IPS-20b (cell line): ENCODE measurements at regions not wholly inside any gene's neighbourhood (a gene's known extent, or its start where the extent isn't known, plus 50 kb on each side); places are given as distances from the start of the nearest gene placed in this dataset.

Source experiments
- H3K27ac ChIP-seq: one replicate; pipeline ENCODE4 v1.5.1; 2013; ENCODE audit warnings: low read length
- H3K27me3 ChIP-seq: 2 replicates; pipeline ENCODE4 v1.6.1; 2013; ENCODE audit warnings: mild to moderate bottlenecking, low read length, inconsistent platforms; ENCODE audit not compliant: insufficient read depth
- H3K36me3 ChIP-seq: 2 replicates; pipeline ENCODE4 v1.6.1; 2013; ENCODE audit warnings: low read depth, mild to moderate bottlenecking, inconsistent platforms, low read length, moderate library complexity; ENCODE audit not compliant: insufficient read depth
- H3K4me1 ChIP-seq: 2 replicates; pipeline ENCODE4 v1.6.1; 2013; ENCODE audit warnings: mild to moderate bottlenecking, control low read depth, inconsistent platforms, low read length, moderate library complexity; ENCODE audit not compliant: insufficient read depth
- H3K4me3 ChIP-seq: 2 replicates; pipeline ENCODE4 v1.5.1; 2013; ENCODE audit warnings: mild to moderate bottlenecking, low read length, inconsistent platforms
- H3K9ac ChIP-seq: 2 replicates; pipeline ENCODE4 v1.6.1; 2013; ENCODE audit warnings: low read depth, mild to moderate bottlenecking, inconsistent platforms, low read length, moderate library complexity
- H3K9me3 ChIP-seq: 2 replicates; pipeline ENCODE4 v1.6.1; 2013; ENCODE audit warnings: mild to moderate bottlenecking, low read depth, low read length, inconsistent platforms; ENCODE audit not compliant: insufficient read depth

DNA sequence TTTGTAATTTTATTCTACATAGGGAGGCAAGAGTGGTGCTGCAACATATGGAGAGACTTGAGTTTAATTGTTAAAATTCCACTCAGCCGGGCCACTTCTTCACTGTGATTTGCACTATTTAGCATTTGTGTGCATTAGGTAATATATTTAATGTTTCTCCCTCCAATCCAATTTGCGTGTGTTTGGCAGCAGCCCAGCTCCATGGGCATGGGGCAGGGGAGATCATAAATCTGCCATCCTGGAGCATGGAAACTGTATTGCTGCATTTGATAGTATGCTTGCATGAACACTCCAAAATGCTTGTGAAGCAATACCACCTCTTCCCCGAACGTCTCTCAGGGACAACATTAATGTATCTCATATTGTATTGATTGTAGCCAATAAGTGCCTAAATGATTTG, 339.1 kb upstream of the RBFOX1 start:
- Histone ChIP-seq H3K9me3 (no peaks in the 10 kb centered on the region; the same call in 1 of the 2 replicates), H3K4me1 (no peaks in the 10 kb centered on the region), H3K4me3 (no peak overlapping the region), H3K36me3 (no peaks in the 10 kb centered on the region), H3K27ac (no peak overlapping the region), H3K9ac (no peak overlapping the region), H3K27me3 (no peaks in the 10 kb centered on the region)

GRCh38 chr16:6988846-6989245, 343.8 kb upstream of the RBFOX1 start:
- Histone ChIP-seq H3K27ac (no peak overlapping the region), H3K4me1 (no peaks in the 10 kb centered on the region), H3K9ac (no peak overlapping the region), H3K36me3 (no peaks in the 10 kb centered on the region), H3K4me3 (no peak overlapping the region), H3K9me3 (no peaks in the 10 kb centered on the region), H3K27me3 (no peaks in the 10 kb centered on the region)

- H3K9me3 ChIP-seq = peaks cover 6% of the 10 kb centered on the region; the same call in 1 of the 2 replicates
- no peaks in the 10 kb centered on the region for H3K4me1 ChIP-seq
- no peak overlapping the region for H3K9ac ChIP-seq
- H3K36me3 ChIP-seq = no peaks in the 10 kb centered on the region
- H3K27ac ChIP-seq = no peak overlapping the region
- no peak overlapping the region for H3K4me3 ChIP-seq
- H3K27me3 ChIP-seq = no peaks in the 10 kb centered on the region
Measured at GRCh38 chr16:6977916-6978315, 354.7 kb upstream of the RBFOX1 start.

- H3K4me3 ChIP-seq = no peak overlapping the region
- no peak overlapping the region for H3K9ac ChIP-seq
- H3K27ac ChIP-seq = no peak overlapping the region
- no peaks in the 10 kb centered on the region for H3K27me3 ChIP-seq
- no peaks in the 10 kb centered on the region for H3K4me1 ChIP-seq
- peaks cover 4% of the 10 kb centered on the region; the same call in 1 of the 2 replicates for H3K9me3 ChIP-seq
- no peaks in the 10 kb centered on the region for H3K36me3 ChIP-seq
Measured at GRCh38 chr16:6977291-6977690, 355.4 kb upstream of the RBFOX1 start.

DNA sequence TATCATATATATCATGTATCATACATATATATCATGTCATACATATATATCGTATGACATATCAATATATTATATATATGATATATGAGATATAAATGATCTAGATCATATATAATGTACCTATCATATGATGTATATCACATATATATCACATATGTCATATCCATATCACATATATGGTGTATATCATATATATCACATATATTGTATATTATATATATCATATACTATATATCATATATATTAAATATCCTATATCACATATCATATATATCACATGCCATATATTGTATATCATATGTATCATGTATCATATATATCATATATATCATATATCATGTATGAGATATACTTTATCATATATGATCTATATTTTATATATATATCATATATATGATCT, 355.9 kb upstream of the RBFOX1 start:
- Histone ChIP-seq H3K4me1 (no peaks in the 10 kb centered on the region), H3K27me3 (no peaks in the 10 kb centered on the region), H3K27ac (no peak overlapping the region), H3K36me3 (no peaks in the 10 kb centered on the region), H3K9me3 (no peaks in the 10 kb centered on the region), H3K9ac (no peak overlapping the region), H3K4me3 (no peak overlapping the region)

DNA sequence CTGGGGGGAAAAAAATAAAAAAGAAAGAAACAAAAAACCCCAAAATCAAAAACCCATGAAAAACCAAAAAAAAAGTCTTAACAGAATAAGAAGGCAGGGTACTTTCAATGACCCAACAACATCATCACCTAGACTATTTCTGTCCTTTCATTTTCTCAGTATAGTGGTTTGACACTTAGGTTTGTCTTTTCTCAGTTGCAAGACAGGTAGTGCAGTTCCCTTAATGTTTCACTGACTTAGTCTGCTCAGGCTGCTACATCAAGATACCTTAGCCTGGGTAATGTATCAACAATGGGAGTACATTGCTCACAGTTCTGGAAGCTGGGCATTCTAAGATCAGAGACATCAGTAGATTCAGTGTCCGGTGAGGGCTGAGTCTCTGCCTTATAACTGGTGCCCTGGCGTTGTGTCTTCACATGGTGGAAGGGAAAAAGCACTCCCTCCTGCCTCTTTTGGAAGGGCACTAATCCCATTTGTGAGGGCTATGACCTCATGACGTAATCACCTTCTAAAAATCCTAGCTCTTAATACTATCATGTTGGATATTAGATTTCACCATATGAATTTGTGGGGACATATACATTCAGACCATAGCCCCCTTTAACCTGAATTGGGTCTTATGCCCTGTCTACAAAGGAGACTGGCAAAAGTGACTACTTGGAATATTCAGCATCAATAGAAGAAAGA, 362.3 kb upstream of the RBFOX1 start:
- no peaks in the 10 kb centered on the region for H3K9me3 ChIP-seq
- H3K27me3 ChIP-seq = 0 out of 2 replicates have a peak, but pooled peaks cover 3% of the 10 kb centered on the region
- no peak overlapping the region for H3K9ac ChIP-seq
- no peaks in the 10 kb centered on the region for H3K36me3 ChIP-seq
- H3K4me1 ChIP-seq = no peaks in the 10 kb centered on the region
- no peak overlapping the region for H3K27ac ChIP-seq
- no peak overlapping the region for H3K4me3 ChIP-seq

GRCh38 chr16:6969594-6969993, 363.1 kb upstream of the RBFOX1 start:
- H3K9ac ChIP-seq = no peak overlapping the region
- no peaks in the 10 kb centered on the region for H3K36me3 ChIP-seq
- 0 out of 2 replicates have a peak, but pooled peaks cover 3% of the 10 kb centered on the region for H3K27me3 ChIP-seq
- H3K4me1 ChIP-seq = no peaks in the 10 kb centered on the region
- H3K4me3 ChIP-seq = no peak overlapping the region
- no peaks in the 10 kb centered on the region for H3K9me3 ChIP-seq
- H3K27ac ChIP-seq = no peak overlapping the region

GRCh38 chr16:6967796-6968320, 364.8 kb upstream of the RBFOX1 start:
- H3K9ac ChIP-seq = no peak overlapping the region
- H3K27ac ChIP-seq = no peak overlapping the region
- H3K27me3 ChIP-seq = 0 out of 2 replicates have a peak, but pooled peaks cover 3% of the 10 kb centered on the region
- no peaks in the 10 kb centered on the region for H3K9me3 ChIP-seq
- H3K36me3 ChIP-seq = no peaks in the 10 kb centered on the region
- H3K4me1 ChIP-seq = no peaks in the 10 kb centered on the region; the same call in 1 of the 2 replicates
- H3K4me3 ChIP-seq = no peak overlapping the region

- Histone ChIP-seq H3K27me3 (0 out of 2 replicates have a peak, but pooled peaks cover 3% of the 10 kb centered on the region), H3K27ac (no peak overlapping the region), H3K36me3 (no peaks in the 10 kb centered on the region), H3K9me3 (no peaks in the 10 kb centered on the region), H3K9ac (no peak overlapping the region), H3K4me3 (no peak overlapping the region), H3K4me1 (no peaks in the 10 kb centered on the region; the same call in 1 of the 2 replicates)
Measured at GRCh38 chr16:6966925-6967324, 365.7 kb upstream of the RBFOX1 start.

GRCh38 chr16:6964679-6965078, 368.0 kb upstream of the RBFOX1 start:
- Histone ChIP-seq H3K4me3 (no peak overlapping the region), H3K9me3 (no peaks in the 10 kb centered on the region), H3K36me3 (no peaks in the 10 kb centered on the region), H3K9ac (no peak overlapping the region), H3K4me1 (no peaks in the 10 kb centered on the region; the same call in 1 of the 2 replicates), H3K27me3 (0 out of 2 replicates have a peak, but pooled peaks cover 3% of the 10 kb centered on the region), H3K27ac (no peak overlapping the region)

DNA sequence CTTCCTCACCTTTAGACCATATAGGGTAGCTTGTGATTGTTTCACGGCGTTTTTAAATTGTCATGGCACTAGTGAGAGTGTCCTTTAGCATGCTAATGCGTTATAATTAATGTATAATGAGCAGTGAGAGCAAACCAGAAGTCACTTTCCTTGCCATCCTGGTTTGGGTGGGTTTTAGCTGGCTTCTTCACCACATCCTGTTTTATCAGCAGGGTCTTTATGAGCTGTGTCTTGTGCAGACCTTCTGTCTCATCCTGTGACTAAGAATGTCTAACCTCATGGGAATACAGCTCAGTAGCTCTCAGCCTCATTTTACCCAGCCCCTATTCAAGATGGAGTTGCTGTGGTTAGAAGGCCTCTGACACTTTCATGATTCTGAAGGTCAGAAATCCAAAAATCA, 370.9 kb upstream of the RBFOX1 start:
- Histone ChIP-seq H3K36me3 (no peaks in the 10 kb centered on the region), H3K4me3 (no peak overlapping the region), H3K9ac (no peak overlapping the region), H3K27ac (no peak overlapping the region), H3K9me3 (no peaks in the 10 kb centered on the region), H3K4me1 (no peaks in the 10 kb centered on the region; the same call in 1 of the 2 replicates), H3K27me3 (no peaks in the 10 kb centered on the region)

DNA sequence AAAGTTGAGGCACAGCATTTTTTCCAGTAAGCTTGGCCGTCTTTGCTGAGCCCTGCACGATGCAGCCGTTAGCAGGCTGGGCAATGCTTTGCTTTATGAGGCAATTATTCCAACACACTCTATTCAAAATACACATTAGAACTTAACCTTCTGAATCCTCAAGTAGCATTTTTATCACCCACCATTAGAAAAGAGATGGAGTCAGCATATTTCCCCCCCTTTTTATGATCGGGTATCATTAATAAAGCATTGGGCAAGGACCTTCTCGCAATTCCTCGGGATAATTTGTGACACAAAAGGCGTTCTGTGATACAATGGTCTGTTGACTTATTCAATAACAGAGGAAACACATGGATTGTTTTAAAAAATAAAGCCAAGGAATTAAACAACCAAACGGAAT, 374.5 kb upstream of the RBFOX1 start:
- Histone ChIP-seq H3K27me3 (no peaks in the 10 kb centered on the region), H3K9me3 (no peaks in the 10 kb centered on the region), H3K9ac (no peak overlapping the region), H3K4me1 (no peaks in the 10 kb centered on the region), H3K36me3 (no peaks in the 10 kb centered on the region), H3K4me3 (no peak overlapping the region), H3K27ac (no peak overlapping the region)
